Germinal center (tissue), 1 donor: ENCODE measurements at regions not wholly inside any gene's neighbourhood (a gene's known extent, or its start where the extent isn't known, plus 50 kb on each side); places are given as distances from the start of the nearest gene placed in this dataset.

Experiments
- DNase-seq: peaks from one replicate; pipeline ENCODE4 v3.0.0; 2012; ENCODE audit warnings: mixed read lengths, low spot score

DNA sequence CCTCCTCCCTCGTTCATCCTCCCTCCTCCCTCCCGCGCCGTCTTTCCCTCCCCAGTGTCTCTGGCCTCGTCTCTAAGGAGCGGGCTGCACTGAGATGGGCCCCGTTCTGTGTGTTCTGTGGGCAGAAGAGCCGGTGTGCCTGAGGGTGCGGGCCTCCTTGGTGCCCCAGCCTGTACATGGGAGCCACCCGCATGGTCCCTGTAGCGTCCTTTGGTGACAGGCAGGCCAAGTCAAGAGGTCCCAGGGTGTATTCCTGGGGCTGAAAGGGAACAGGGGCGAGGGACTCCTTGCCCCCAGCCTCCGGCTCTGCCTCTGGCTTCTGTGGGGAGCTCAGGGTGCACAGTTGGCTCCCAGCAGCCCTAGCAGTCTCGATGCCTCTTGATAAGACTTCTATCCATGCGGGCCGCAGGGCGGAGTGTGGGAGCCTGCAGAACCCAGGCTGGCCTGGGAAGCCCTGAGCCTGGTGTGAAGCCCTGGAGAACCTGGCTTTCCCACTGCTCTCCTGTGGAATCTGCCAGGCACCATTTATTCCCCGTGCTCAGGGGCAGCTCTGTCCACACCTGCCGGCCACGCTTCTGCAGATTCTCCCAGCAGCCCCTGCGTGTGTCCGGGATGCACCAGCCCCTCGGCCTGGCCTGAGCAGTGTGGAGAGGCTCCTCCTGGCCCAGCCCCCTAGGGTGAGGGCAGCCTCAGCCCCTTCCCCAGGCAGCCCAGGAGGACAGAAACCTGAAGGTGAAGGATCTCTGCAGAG lies 181.3 kb downstream of the KIF26A start:
- DNase-seq, result no peak

DNA sequence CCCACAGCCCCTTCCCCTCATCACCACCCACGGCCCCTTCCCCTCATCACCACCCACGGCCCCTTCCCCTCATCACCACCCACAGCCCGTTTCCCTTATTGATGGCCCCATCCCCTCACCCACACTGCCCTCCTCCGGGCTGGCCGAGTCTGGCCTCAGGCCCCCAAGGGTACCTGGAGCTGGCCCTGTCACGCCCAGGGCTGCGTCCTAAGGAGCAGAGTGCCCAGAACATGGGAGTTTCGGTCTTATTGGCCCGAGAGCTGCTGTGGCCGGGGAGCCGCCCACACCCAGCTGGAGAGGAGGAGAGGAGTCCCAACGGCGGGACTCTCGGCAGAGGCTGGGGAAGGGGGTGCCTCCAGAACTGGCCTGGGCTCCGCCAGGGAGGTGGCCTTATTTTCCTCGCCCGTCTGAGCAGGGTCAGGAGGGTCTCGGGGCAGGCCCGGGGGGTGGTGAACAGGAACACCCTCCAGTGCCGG lies 182.3 kb downstream of the KIF26A start:
- no peak for DNase-seq

DNA sequence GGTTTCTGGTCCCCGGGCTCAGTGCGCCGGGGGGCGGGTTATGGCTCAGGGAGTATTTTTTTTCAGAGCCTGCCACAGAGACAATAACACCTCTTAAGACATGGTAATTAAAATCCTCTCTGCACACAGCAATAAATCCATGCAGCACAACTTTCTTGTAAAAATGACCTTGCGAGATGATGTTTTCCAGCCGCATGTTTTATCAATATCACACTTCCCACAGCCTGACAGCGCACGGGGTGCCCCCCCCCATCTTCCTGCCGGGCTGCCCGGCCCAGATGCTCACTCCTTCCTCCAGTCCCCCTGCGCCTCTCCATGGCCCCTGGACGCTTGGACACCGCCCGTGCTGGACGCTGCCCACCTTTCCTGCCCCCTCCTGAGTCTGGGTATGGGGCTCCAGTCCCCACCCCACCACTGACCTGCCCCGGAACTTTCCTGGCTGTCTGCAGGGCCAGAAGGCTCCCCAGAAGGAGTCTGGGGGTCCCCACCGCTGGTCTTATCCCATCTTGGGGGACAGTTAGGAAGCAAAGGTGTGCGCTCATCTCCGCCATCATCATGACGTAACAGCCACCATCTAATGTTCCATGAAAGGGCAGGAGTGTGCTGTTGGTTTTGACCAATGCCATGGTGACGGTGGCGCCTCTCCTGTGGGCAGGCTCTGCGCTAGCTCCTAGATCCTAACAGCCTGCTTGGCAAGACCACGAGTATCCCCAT lies 182.9 kb downstream of the KIF26A start:
- DNase-seq, result no peak

DNA sequence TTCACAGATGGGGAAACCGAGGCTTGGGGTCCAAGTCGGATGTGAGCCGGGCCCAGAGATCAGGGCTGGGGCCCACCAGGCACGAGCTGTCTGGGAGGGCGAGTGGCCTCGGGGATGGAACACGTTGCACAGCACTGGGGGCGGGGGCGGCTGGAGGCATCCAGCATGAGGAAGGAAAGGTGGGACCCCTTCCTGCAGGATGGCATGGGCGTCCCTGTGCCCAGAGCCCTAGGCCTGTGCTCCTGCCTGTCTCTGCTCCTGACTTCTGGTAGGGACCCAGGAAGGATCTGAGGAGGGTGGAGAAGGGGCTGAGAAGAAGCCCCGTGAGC lies 183.4 kb downstream of the KIF26A start:
- DNase-seq, result no peak

DNA sequence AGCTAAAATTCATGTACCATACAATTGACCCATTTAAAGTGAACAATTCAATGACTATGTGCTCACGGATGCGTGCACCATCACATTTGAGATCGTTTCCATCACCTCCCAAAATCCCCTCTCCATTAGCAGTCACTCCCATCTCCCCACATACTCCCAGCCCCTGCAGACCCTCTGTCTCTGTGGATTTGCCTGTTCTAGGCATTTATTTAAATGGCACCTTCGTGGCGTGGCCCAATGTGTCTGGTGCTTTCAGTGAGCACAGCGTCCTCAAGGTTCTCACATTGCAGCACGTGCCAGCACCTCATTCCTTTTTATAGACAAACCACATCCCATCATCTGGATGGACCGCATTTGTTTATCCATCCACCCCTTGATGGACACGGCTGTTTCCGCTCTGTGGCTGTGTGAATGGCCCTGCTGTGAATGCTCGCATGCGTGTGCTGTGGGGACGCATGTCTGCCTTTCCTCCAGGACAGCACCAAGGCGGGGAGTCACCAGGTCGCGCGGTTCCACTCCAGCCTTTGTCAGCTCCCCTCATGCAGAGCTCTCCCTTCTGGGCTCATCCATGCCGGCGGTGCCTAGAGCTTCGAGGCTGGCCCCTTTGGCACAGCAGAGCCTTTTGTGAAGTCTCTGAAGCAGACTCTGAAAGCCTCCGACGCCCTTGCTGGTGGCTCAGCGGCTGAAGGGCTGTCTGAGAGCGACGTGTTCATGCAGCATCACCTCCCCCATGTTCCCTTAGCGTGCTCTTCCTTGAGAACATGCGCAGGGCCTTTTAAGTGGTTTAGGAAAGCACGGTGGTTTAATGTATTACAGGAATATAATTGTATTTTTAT lies 184.4 kb downstream of the KIF26A start:
- no peak for DNase-seq

DNA sequence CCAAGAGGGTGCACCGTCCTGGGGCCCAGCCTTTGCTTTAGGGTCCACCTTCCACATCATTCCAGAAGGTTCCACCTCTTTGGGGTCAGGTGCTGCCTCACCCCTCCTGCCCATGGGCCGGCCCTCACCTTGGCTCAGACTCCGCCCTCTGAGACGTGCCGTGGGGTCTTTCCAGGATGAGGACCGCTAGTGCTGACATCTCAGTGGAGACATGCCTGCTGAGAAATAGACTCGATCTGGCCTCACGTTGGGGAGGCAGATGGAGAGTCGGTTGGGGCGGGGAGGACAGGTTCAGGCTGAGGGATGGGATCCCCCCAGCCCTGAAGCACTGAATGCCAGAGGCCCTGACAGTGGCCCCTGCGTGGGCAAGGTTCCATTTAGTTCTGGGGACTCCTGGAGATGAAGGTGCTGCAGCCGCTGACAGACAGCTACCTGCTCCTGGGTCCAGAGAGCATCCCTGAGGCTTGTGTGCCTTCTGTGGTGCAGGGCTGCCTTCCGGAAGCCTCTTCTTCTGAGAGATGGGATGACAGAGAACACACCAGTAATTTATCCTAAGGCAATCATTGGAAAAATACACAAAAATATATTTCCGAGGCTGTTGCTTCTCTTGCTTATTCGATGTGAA lies 185.3 kb downstream of the KIF26A start:
- no peak for DNase-seq

DNA sequence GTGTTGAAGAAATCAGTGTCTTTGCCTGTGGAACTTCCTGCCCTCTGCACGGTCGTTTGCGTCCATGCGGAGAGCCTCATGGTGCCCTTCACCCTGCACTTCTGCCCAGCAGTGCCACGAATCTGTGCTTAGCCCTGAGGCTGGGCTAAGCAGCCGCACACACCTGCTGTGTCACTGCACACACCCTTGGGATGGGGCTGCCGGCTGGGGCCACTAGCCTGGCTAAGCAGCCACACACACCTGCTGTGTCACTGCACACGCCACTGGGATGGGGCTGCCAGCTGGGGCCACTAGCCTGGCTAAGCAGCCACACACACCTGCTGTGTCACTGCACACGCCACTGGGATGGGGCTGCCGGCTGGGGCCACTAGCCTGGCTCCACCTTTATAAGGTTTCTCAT lies 188.5 kb downstream of the KIF26A start:
- DNase-seq, result no peak

DNA sequence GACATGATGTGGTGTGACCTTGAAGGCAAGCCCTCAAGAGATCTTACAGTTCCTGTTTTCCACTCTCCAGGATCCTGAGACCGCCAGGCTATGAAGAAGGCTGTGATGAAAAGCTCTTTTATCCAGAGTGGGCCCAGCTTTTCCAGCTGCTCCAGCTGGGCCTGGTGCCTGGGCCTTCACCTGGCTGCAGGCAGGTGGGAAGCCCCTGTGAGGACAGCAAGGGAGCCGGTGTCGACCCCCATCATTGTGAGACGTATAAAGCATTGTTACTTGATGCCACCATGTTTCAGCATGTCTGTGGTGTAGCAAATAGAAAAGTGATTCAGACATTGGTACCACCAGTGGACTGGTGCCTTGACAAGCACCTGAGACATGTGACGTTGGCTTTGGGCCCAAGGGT lies 190.2 kb downstream of the KIF26A start:
- DNase-seq, result no peak

DNA sequence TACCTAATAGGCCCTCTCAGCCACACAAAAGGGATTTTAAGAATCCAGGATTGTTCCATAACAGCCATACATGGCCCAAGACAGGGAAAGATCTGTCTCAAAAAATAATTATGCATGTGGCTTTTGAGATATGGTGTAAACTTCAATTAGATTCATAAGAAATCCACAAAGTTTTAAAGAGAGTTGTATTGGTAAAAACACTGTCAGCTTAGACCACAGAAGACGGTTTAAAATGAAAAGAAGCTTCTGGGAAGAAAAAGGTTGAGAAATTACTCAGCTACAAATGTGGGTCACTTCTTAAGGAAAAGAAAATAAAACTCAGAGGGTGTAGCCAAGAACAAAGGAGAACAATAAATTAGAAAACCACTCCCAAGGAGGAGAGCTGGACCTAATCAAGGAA lies 191.4 kb downstream of the KIF26A start:
- DNase-seq, result no peak

DNA sequence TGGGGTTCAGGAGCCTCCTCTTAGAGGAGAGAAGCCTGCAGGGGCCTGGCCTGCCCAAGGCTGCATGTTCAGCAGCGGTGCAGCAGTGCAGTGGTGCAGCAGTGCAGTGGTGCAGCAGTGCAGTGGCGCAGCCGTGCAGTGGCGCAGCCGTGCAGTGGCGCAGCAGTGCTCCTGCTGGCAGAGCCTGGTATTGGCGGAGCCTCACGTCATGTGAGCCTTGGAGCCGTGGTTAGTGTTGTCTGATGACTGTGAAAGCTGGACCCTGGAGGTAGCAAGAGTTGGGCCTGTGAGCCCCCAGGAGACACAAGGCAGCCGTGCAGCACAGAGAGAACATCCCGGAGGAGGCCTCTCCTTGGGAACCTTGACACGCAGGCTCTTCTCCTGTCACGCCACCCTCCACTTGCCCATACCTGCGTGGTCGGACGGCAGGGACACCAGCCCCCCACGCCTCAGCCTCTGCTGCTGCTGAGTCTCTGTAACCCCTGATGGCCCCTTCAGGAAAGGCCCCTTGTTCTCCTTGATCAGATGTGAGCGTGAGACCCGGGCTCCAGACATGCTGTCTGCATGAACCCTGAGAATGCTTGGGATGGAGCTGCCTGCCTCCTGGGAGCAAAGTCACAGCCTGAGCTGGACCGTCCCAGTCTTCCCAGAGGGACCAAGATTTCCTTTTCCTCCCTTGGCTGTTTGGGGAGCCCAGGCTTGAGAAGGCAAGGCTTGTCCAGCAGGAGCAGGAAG lies 193.7 kb downstream of the KIF26A start:
- DNase-seq, result no peak

DNA sequence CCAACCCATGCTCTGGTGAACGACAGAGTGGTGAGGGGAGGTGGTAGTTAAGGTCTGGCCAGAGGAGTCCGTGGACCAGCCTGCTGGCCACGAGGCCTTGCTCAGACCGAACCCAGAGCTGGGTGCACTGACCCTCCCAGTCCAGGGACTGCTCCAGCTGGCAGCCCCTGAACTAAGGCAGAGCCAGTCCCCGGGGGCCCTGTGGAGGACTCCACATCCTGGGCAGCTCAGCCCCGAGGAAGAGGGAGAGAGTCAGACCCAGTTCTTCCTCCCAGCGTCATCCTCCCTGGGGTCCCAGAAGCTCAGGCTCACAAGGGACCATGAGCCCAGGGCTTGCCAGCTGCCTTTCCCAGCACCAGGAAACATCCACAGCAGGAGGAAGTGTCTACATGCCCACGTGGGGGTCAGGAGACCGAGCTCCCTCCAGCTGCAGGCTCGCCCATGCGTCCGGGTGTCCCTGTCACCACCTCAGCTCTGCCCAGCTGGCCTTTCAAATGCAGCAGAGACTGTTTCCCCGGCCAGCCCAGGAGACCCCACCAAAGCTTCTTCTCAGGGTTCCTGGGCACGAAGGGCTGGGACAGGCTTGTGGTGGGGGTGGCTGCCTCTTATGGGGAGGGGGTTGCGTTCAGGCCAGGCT lies 194.4 kb downstream of the KIF26A start:
- DNase-seq, result no peak

DNA sequence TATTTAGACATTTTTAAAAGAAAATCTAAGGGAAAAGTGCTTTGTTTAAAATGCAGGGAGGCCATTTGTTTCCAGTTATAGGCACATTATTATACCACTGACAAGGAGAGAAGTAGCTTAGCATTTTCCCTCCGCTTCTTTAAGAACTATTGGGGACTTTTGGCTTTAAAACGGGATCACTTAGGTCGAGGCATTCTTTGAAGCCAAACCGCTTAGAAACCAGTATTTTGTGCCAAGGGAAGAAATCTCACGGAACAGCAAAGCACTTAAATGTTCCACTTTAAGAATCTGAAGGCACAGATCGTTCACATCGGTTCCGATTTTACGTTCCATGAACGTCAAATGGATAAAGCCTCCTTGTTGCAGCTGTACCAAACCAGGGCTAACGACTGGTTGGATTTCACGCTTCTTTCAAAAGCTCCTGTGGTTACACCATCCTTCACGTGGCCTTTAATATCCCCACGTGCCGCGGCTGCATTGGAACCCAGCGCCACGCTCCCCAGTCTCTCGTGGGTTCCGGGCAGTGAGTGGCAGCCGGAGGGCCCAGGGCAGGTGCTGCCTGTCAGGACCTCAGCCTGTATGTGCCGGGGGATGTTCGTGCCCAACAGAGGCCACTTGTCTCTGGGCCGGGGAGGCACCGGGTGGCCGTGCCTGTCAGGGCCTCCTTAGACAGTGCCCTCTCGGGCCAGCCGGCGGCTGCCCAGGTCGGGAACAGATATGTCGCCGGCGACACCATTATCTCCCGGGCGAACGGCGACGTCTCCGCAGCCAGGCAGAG lies 195.4 kb downstream of the KIF26A start:
- no peak for DNase-seq

DNA sequence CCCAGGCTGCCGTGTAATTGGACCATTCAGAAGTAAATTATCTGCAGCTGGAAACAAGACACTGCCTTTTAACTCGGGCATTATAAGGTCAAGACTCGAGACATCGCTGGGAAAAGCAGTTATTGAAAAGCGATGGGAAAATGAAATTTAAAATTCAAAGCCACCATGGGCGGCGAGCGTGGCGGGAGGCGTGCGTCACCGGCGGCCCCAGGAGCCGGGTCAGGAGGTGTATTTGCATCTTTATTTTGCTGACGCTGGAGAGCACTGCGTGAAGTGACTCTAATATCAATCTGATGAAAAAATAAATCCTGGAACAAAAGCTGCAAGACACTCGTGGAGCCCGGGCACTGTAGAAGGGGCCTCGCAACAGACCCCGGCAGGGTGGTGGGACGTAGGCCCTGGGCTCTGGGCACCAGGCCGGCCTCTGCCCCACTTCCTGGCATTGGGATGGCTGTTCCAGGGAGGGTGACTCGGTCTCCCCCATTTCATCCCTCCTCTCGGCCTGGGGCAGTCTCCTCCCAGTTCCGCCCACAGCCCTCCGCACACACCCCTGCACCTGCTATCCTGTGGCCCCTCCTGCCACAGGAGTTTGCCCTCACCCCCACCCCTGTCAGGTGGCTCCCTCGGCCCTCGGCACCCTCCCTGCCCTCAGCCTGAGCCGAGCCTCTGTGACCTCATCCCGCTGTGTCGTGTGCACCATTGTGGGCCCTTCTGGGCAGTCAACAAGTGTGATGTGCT lies 196.2 kb downstream of the KIF26A start:
- DNase-seq, result no peak

DNA sequence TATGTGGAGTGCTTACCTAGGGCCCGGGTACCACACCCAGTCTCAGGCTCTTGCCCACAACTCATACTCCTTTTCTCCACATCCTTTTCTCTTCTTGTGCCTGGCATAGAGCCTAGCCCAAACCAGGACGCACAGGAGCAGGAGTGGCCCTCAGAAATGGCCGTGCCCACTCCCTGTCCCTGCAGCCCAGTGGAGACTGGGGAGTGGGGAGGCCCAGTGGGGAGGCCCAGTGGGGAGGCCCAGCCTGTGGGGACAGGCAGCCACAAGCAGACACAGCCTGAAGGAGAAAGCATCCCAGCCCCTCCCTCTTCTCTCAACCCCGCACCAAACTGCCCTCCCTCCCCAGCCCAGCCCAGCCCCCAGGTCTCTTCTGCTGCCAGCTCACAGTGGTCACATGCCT lies 196.8 kb downstream of the KIF26A start:
- no peak for DNase-seq

DNA sequence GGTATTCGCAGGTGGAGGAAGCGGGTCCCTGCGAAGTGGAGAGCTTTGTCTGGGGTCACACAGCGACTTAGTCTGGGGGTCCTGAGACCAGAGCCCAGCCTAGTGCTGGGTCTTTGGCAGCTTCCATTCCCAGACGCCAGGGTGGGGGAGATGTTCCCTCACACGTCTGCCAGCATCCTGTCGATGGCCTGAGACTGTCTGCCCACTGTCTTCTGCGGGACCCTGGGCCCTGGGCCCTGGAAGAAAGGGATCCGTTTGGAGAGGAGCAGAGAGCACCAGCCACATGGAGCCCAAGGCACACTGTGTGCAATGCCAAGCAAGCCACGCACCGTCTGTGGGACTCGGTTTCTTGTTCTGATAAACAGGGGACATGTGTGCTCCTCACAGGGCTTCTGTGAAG lies 197.2 kb downstream of the KIF26A start:
- no peak for DNase-seq

DNA sequence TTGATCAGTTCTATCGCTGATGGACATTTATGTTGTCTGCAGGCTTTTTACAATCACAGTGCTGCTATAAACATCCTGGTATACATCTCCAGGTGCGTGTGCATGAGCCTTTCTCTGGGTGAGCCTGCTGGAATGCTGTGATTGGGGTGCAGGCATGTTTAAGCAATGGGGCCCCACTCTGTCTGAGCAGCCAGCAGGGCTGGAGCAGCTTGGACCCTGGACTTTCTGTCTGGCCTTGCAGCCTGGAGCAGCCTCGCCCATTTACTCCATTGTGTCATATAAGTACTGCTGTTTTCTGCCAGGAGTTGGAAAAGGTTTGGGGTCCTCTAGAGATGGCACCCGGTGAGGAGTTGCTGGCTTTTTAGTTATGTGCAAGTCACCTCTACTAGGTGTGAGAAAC lies 199.0 kb downstream of the KIF26A start:
- DNase-seq, result no peak

DNA sequence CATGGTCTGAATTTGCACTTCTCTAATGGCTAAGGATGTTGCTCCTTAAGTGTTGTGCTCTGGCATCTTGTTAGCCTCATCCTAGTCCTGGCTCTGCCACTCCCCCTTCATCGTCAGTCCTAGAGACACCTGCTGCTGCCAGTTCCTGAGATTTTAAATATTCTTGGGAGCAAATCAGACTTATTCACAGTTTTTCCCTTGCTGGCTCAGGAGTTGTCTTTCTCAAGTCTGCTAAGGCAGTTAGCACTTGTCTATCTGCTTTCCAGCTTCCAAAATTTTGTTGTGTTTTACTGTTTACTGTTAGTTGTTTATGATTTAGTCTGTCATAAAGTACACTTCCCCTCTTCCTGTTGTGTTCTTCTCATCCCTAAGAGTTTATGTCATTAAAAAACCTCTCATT lies 201.0 kb downstream of the KIF26A start:
- no peak for DNase-seq

DNA sequence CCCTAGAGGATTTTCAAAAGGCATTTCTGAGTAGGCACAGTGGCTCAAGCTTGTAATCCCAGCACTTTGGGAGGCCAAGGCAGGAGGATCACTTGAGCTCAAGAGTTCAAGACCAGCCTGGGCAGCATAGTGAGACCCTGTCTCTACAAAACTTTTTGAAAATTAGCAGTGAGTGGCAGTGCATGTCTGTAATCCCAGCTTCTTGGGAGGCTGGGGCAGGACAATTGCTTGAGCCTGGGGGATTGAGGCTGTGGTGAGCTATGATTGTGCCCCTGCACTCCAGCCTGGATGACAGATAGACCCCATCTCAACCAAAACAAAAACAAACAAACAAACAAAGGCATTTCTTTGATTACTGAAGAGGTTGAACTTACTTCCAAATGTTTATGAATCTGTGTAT lies 201.4 kb downstream of the KIF26A start:
- DNase-seq, result no peak

DNA sequence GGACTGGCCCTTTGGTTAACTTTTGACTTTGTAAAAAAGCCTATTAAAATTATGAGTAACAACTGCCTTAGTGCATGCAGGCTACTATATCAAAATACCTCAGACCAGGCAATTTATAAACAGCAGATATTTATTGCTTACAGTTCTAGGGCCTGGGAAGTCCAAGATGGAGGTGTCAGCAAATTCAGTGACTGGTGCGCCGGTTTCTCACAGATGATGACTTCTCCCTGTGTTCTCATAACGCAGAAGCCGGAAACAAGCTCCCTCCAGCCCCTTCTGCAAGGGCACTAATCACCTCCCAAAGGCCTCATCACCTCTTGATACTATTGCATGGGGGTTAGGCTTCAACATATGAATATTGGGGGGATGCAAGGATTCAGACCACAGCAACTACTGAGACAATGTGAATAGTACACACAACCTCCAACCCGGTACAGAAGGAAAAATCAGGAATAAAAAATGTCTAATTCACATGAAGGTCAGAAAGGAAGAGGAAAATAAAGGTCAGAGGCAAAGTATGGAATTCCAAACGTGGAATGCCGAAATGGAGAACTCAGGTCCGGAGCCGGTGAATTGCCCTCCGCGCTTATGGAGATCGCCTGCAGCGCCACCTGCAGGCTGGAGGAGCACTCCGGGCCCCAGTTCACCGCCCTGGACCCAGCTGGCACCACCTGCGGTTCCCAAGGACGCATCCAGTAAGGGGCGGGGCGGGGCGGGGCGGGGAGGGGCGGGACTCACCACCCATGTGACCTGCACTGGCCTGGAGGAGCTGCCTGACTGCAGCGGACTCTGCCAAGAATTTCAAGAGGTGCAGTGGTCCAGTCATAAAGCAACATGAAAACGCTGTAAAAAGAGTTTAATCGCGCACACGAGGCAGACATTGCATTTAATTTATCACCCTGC lies 203.4 kb downstream of the KIF26A start:
- DNase-seq, result peak; percentile 72
